K562 (cell line): ENCODE measurements at regions not wholly inside any gene's neighbourhood (a gene's known extent, or its start where the extent isn't known, plus 50 kb on each side); places are given as distances from the start of the nearest gene placed in this dataset.

Experiments
- ATAC-seq: fragments of 200-7000 bp; cut with Tn5 transposase; 3 replicates; pipeline ENCODE4 v1.9.1; 2020; ENCODE audit warnings: moderate library complexity
- BruUV-seq: library from RNA; stranded (reverse); fragments of 400-500 nt; replicated peaks from 2 replicates; lab custom pipeline; 2021; lab: Mats Ljungman, UMichigan
- CTCF ChIA-PET: fragments of 300-600 bp; formaldehyde crosslinking; extraction: SDS; loops from one replicate; lab custom pipeline; 2021; ENCODE audit warnings: low intra/inter-chr PET ratio; lab: Yijun Ruan, JAX
- POLR2A ChIA-PET: fragments of 300-600, 350-650 bp; sonication (Branson Sonifier 250); formaldehyde crosslinking; extraction: SDS; loops from one replicate; lab custom pipeline; 2021; ENCODE audit warnings: antibody characterized with exemption, inconsistent platforms; lab: Yijun Ruan, JAX
- DNase-seq, 4 experiments: peaks; one replicate each; pipeline versions ENCODE4 v3.0.0 to v3.0.0-alpha.2; 2011 to 2018; ENCODE audit warnings: low spot score in 3 of 4, mixed read lengths in 3 of 4; ENCODE audit errors: extremely low read depth in 1 of 4
- FAIRE-seq: peaks from 2 replicates; lab custom pipeline; 2011; peaks lifted over from hg19 to GRCh38; lab: Jason Lieb, UNC
- H2AFZ ChIP-seq: 2 replicates; pipeline ENCODE4 v1.6.0; 2011; ENCODE audit warnings: low read depth, low read length, control low read depth, inconsistent platforms
- H3K27ac ChIP-seq: fragments of 200-600 bp; 3 replicates; pipeline ENCODE4 v1.8.0; 2011; ENCODE audit warnings: low read depth, mild to moderate bottlenecking, control low read depth, inconsistent platforms, low read length, moderate library complexity, mixed read lengths; ENCODE audit errors: extremely low read depth
- H3K27me3 ChIP-seq, 2 experiments: fragments of 300-600 bp in 1 of 2; 2 replicates in 1 of 2; 3 replicates in 1 of 2; pipeline versions ENCODE4 v1.6.0 to v1.8.0; 2011; ENCODE audit warnings: inconsistent platforms in 2 of 2, low read length in 2 of 2, mild to moderate bottlenecking in 1 of 2, mixed read lengths in 1 of 2, moderate library complexity in 1 of 2; ENCODE audit not compliant: control insufficient read depth in 2 of 2, insufficient read depth in 2 of 2
- H3K36me3 ChIP-seq: fragments of 300-600 bp; 3 replicates; pipeline ENCODE4 v1.8.0; 2011; ENCODE audit warnings: mild to moderate bottlenecking, low read length, inconsistent platforms; ENCODE audit not compliant: control insufficient read depth, insufficient read depth
- H3K4me1 ChIP-seq, 2 experiments: fragments of 200-600 bp in 1 of 2; replicated peaks in 1 of 2; 2 replicates in 1 of 2; 3 replicates in 1 of 2; pipeline versions ENCODE4 v1.5.1 to v1.8.0; 2011; ENCODE audit warnings: inconsistent platforms in 2 of 2, low read length in 2 of 2, mild to moderate bottlenecking in 1 of 2, mixed read lengths in 1 of 2, moderate library complexity in 1 of 2; ENCODE audit not compliant: control insufficient read depth in 2 of 2, insufficient read depth in 2 of 2
- H3K4me2 ChIP-seq: 2 replicates; pipeline ENCODE4 v1.6.1; 2011; ENCODE audit warnings: low read length, control low read depth, inconsistent platforms, mixed read lengths; ENCODE audit not compliant: insufficient read depth
- H3K4me3 ChIP-seq: fragments of 200-600 bp; sonication (generic), shearing (Covaris generic); 2 replicates; pipeline ENCODE4 v1.5.1; 2016; ENCODE audit warnings: control low read depth, inconsistent platforms
- H3K79me2 ChIP-seq: fragments of 200-600 bp; 3 replicates; pipeline ENCODE4 v1.8.0; 2011; ENCODE audit warnings: low read length, inconsistent platforms; ENCODE audit not compliant: control insufficient read depth, insufficient read depth
- H3K9ac ChIP-seq, 2 experiments: 2 replicates each; pipeline versions ENCODE4 v1.6.0 to v1.6.1; 2011; ENCODE audit warnings: low read depth in 2 of 2, low read length in 2 of 2, control low read depth in 1 of 2, inconsistent platforms in 1 of 2, mild to moderate bottlenecking in 1 of 2, mixed read lengths in 1 of 2; ENCODE audit not compliant: insufficient read depth in 1 of 2
- H3K9me1 ChIP-seq: one replicate; pipeline ENCODE4 v1.6.0; 2011; ENCODE audit warnings: inconsistent platforms, mild to moderate bottlenecking, low read length, moderate library complexity; ENCODE audit not compliant: control insufficient read depth, insufficient read depth
- H3K9me3 ChIP-seq: replicated peaks from 2 replicates; pipeline ENCODE4 v1.5.1; 2011; ENCODE audit warnings: low read depth, low read length, inconsistent platforms; ENCODE audit not compliant: control insufficient read depth, insufficient read depth
- H4K20me1 ChIP-seq: replicated peaks from 2 replicates; pipeline ENCODE4 v1.6.1; 2011; ENCODE audit warnings: low read length, inconsistent platforms, mixed read lengths; ENCODE audit not compliant: control insufficient read depth, insufficient read depth
- CREBBP ChIP-seq: IDR thresholded peaks from one replicate; pipeline ENCODE4 v1.6.1; 2012; ENCODE audit warnings: low read depth, mild to moderate bottlenecking, control low read depth, inconsistent platforms, low read length
- ETS2 ChIP-seq: IDR thresholded peaks from 2 replicates; pipeline ENCODE4 v1.6.1; 2016; ENCODE audit warnings: borderline replicate concordance, missing genetic modification characterization, mild to moderate bottlenecking, moderate library complexity, missing compliant biosample characterization; ENCODE audit not compliant: poor library complexity, severe bottlenecking
- POLR3A ChIP-seq: IDR thresholded peaks from 2 replicates; pipeline ENCODE4 v1.6.1; 2011; ENCODE audit warnings: borderline replicate concordance, mild to moderate bottlenecking, moderate library complexity; ENCODE audit not compliant: insufficient read length, insufficient read depth; ENCODE audit errors: extremely low read depth
- SRF ChIP-seq, 2 experiments: fragments of 250-450, 450-650 bp in 1 of 2; sonication (Bioruptor Pico) in 1 of 2; sonication (generic) in 1 of 2; formaldehyde crosslinking; IDR thresholded peaks; 2 replicates each; pipeline versions ENCODE4 v1.5.0 to v1.5.1; 2020 to 2022; ENCODE audit warnings: mild to moderate bottlenecking in 1 of 2, missing genetic modification reagents in 1 of 2
- TARDBP ChIP-seq: fragments of 450-650 bp; IDR thresholded peaks from 2 replicates; pipeline ENCODE4 v1.6.1; 2016
- ZNF316 ChIP-seq: fragments of 450-650 bp; IDR thresholded peaks from 2 replicates; pipeline ENCODE4 v1.6.1; 2016
- WGBS: fragments of 100-300 bp; shearing (Covaris generic); methylation state at CpG from one replicate; pipeline ENCODE4 v1.1.6; 2016; ENCODE audit warnings: low coverage, mixed read lengths; ENCODE audit not compliant: insufficient coverage; ENCODE audit errors: missing lambda C conversion rate; 5-methylcytosine and 5-hydroxymethylcytosine counted together
- in situ Hi-C: fragments of 300-500 bp; cut with MboI; formaldehyde crosslinking; loops from 4 replicates; pipeline ENCODE4 v1.15.0; 2018; ENCODE audit warnings: inconsistent platforms, mixed read lengths
- intact Hi-C: fragments of 100-400 bp; cut with micrococcal nuclease; formaldehyde crosslinking; loops from 2 replicates; pipeline ENCODE4 v1.14.2; 2022
- TF ChIP-seq, protein P1 (sequence below): sonication (generic); formaldehyde crosslinking; IDR thresholded peaks from 2 replicates; pipeline ENCODE4 v1.8.0; 2022; ENCODE audit warnings: mild to moderate bottlenecking, missing genetic modification reagents

DNA sequence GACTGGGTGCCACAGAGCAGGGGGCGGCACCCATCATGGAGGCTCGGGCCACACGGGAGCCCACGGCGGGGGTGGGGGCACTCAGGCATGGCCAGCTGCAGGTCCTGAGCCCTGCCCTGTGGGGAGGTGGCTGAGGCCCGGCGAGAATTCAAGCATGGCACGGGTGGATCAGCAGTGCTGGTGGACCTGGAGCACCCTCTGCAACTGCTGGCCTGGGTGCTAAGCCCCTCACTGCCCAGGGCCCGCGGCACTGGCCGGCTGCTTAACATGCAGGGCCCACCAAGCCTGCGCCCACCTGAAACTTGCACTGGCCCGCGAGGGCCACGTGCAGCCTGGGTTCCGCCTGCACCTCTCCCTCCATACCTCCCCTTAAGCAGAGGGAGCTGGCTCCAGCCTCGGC is 258.6 kb downstream of the CENPC start:
- WGBS, result 0% methylated on average over 14 of the region's 17 CpGs
- Histone ChIP-seq H3K4me3 (no peak overlapping the region), H4K20me1 (no peaks in the 10 kb centered on the region), H3K36me3 (no peaks in the 10 kb centered on the region), H3K4me2 (no peak overlapping the region), H3K27me3 (no peaks in the 10 kb centered on the region), H3K9me3 (no peaks in the 10 kb centered on the region), H3K27ac (no peak overlapping the region), H3K79me2 (no peaks in the 10 kb centered on the region), H3K9ac (no peak overlapping the region), H2AFZ (no peak overlapping the region), H3K4me1 (peaks cover 0 to 5% of the 10 kb centered on the region in 2 experiments; a peak in 1 of 5 replicates), H3K9me1 (no peaks in the 10 kb centered on the region)
- FAIRE-seq (no peak), DNase-seq (no peak), ATAC-seq (no peak)
- intact Hi-C loops, result loop anchor here (5.0 kb wide), 1 partner anchor 199 kb away; no protein-coding TSS in a partner anchor
- no peak for TF ChIP-seq SRF (CRISPR knock-in tag; IDR thresholded peaks at IDR 0.05)
- TF ChIP-seq ZNF316, result no peak
- no peak for TF ChIP-seq POLR3A
- TF ChIP-seq CREBBP, result no peak
- TF ChIP-seq ETS2, result no peak
- TF ChIP-seq, protein P1, sequence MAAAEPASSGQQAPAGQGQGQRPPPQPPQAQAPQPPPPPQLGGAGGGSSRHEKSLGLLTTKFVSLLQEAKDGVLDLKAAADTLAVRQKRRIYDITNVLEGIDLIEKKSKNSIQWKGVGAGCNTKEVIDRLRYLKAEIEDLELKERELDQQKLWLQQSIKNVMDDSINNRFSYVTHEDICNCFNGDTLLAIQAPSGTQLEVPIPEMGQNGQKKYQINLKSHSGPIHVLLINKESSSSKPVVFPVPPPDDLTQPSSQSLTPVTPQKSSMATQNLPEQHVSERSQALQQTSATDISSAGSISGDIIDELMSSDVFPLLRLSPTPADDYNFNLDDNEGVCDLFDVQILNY, result no peak
- TF ChIP-seq TARDBP, result no peak
- no TSS peak for BruUV-seq
- in situ Hi-C loops, result no loop called here
- POLR2A ChIA-PET, result no interaction called here
- CTCF ChIA-PET, result no interaction called here
